H9 (cell line): ENCODE measurements at regions not wholly inside any gene's neighbourhood (a gene's known extent, or its start where the extent isn't known, plus 50 kb on each side); places are given as distances from the start of the nearest gene placed in this dataset.

Experiments
- DNase-seq: peaks from one replicate; pipeline ENCODE4 v3.0.0-alpha.2; 2017
- H2AFZ ChIP-seq: one replicate; pipeline ENCODE4 v1.6.1; 2013; ENCODE audit warnings: mild to moderate bottlenecking, low read length, control low read depth, moderate library complexity
- H2AK5ac ChIP-seq: 2 replicates; pipeline ENCODE4 v1.6.1; 2013; ENCODE audit warnings: low read length, control low read depth, mixed read lengths; ENCODE audit not compliant: insufficient read length
- H2BK120ac ChIP-seq: one replicate; pipeline ENCODE4 v1.6.1; 2013; ENCODE audit warnings: low read depth, mild to moderate bottlenecking, low read length, control low read depth, inconsistent platforms; ENCODE audit not compliant: poor library complexity, severe bottlenecking
- H2BK12ac ChIP-seq: 2 replicates; pipeline ENCODE4 v1.6.1; 2013; ENCODE audit warnings: low read length, control low read depth, mixed read lengths, low read depth; ENCODE audit not compliant: insufficient read length
- H2BK15ac ChIP-seq: 2 replicates; pipeline ENCODE4 v1.6.1; 2013; ENCODE audit warnings: low read depth, low read length, control low read depth
- H2BK20ac ChIP-seq: one replicate; pipeline ENCODE4 v1.6.1; 2013; ENCODE audit warnings: low read depth, mild to moderate bottlenecking, low read length, control low read depth, inconsistent platforms; ENCODE audit not compliant: poor library complexity, severe bottlenecking
- H2BK5ac ChIP-seq: 2 replicates; pipeline ENCODE4 v1.6.1; 2013; ENCODE audit warnings: low read length, control low read depth, mixed read lengths; ENCODE audit not compliant: insufficient read length
- H3K14ac ChIP-seq: 2 replicates; pipeline ENCODE4 v1.6.1; 2013; ENCODE audit warnings: low read length, control low read depth; ENCODE audit not compliant: insufficient read depth
- H3K18ac ChIP-seq: 2 replicates; pipeline ENCODE4 v1.6.1; 2013; ENCODE audit warnings: low read depth, mild to moderate bottlenecking, mixed read lengths, low read length, control low read depth; ENCODE audit not compliant: insufficient read length
- H3K23ac ChIP-seq: 2 replicates; pipeline ENCODE4 v1.6.1; 2013; ENCODE audit warnings: low read length, control low read depth, mixed read lengths, low read depth; ENCODE audit not compliant: insufficient read length
- H3K23me2 ChIP-seq: 2 replicates; pipeline ENCODE4 v1.6.1; 2013; ENCODE audit warnings: low read depth, mild to moderate bottlenecking, mixed read lengths, low read length, control low read depth; ENCODE audit not compliant: insufficient read length, poor library complexity, severe bottlenecking
- H3K27ac ChIP-seq: 2 replicates; pipeline ENCODE4 v1.5.1; 2013; ENCODE audit warnings: low read length, control low read depth, mixed read lengths, low read depth; ENCODE audit not compliant: insufficient read length
- H3K27me3 ChIP-seq: 2 replicates; pipeline ENCODE4 v1.6.1; 2013; ENCODE audit warnings: low read length, control low read depth, inconsistent platforms; ENCODE audit not compliant: insufficient read depth
- H3K4ac ChIP-seq: 2 replicates; pipeline ENCODE4 v1.6.1; 2013; ENCODE audit warnings: low read depth, mild to moderate bottlenecking, control low read depth, inconsistent platforms, low read length, moderate library complexity
- H3K4me1 ChIP-seq: 2 replicates; pipeline ENCODE4 v1.6.1; 2013; ENCODE audit warnings: low read length, control low read depth, inconsistent platforms; ENCODE audit not compliant: insufficient read depth
- H3K4me2 ChIP-seq: 2 replicates; pipeline ENCODE4 v1.6.1; 2013; ENCODE audit warnings: low read length, control low read depth, mixed read lengths; ENCODE audit not compliant: insufficient read length, insufficient read depth
- H3K56ac ChIP-seq: 2 replicates; pipeline ENCODE4 v1.6.1; 2013; ENCODE audit warnings: low read depth, mild to moderate bottlenecking, mixed read lengths, low read length, control low read depth; ENCODE audit not compliant: insufficient read length
- H3K79me1 ChIP-seq: 2 replicates; pipeline ENCODE4 v1.6.1; 2013; ENCODE audit warnings: low read depth, mild to moderate bottlenecking, moderate library complexity, low read length, control low read depth, inconsistent platforms; ENCODE audit not compliant: insufficient read depth, poor library complexity, severe bottlenecking
- H3K79me2 ChIP-seq: 2 replicates; pipeline ENCODE4 v1.6.1; 2013; ENCODE audit warnings: low read length, control low read depth, inconsistent platforms; ENCODE audit not compliant: insufficient read depth
- H3K9ac ChIP-seq: 2 replicates; pipeline ENCODE4 v1.6.1; 2013; ENCODE audit warnings: low read length, control low read depth, mixed read lengths; ENCODE audit not compliant: insufficient read length; ENCODE audit errors: extremely low read depth
- H3K9me3 ChIP-seq: one replicate; pipeline ENCODE4 v1.6.1; 2013; ENCODE audit warnings: low read depth, low read length, inconsistent platforms; ENCODE audit not compliant: control insufficient read depth
- H3T11ph ChIP-seq: one replicate; pipeline ENCODE4 v1.6.1; 2013; ENCODE audit warnings: mild to moderate bottlenecking, low read length, control low read depth, inconsistent platforms
- H4K20me1 ChIP-seq: one replicate; pipeline ENCODE4 v1.6.1; 2013; ENCODE audit not compliant: control insufficient read depth, insufficient read length, insufficient read depth
- H4K5ac ChIP-seq: 2 replicates; pipeline ENCODE4 v1.6.1; 2013; ENCODE audit warnings: low read depth, mild to moderate bottlenecking, mixed read lengths, low read length, control low read depth; ENCODE audit not compliant: insufficient read length
- H4K8ac ChIP-seq: replicated peaks from 2 replicates; pipeline ENCODE4 v1.6.1; 2013; ENCODE audit warnings: low read length, control low read depth, mixed read lengths, low read depth; ENCODE audit not compliant: insufficient read length
- H4K91ac ChIP-seq: 2 replicates; pipeline ENCODE4 v1.6.1; 2013; ENCODE audit warnings: low read depth, mild to moderate bottlenecking, moderate library complexity, mixed read lengths, low read length, control low read depth; ENCODE audit not compliant: insufficient read length
- H3K27ac Mint-ChIP-seq, 3 experiments: 2 replicates in 2 of 3; 3 replicates in 1 of 3; pipeline ENCODE4 v1.8.0; 2020 to 2021; ENCODE audit warnings: mixed read lengths in 3 of 3, mild to moderate bottlenecking in 1 of 3, moderate library complexity in 1 of 3
- H3K27me3 Mint-ChIP-seq: 2 replicates; pipeline ENCODE4 v1.8.0; 2021; ENCODE audit warnings: low read depth, mild to moderate bottlenecking, moderate library complexity, mixed read lengths
- H3K36me3 Mint-ChIP-seq, 3 experiments: 2 replicates in 2 of 3; 3 replicates in 1 of 3; pipeline ENCODE4 v1.8.0; 2020 to 2021; ENCODE audit warnings: low read depth in 3 of 3, mixed read lengths in 3 of 3; ENCODE audit not compliant: insufficient read depth in 1 of 3
- H3K4me1 Mint-ChIP-seq, 2 experiments: 2 replicates each; pipeline ENCODE4 v1.8.0; 2020; ENCODE audit warnings: mixed read lengths in 2 of 2
- H3K4me3 Mint-ChIP-seq, 2 experiments: 2 replicates in 1 of 2; 3 replicates in 1 of 2; pipeline ENCODE4 v1.8.0; 2020 to 2021; ENCODE audit warnings: mild to moderate bottlenecking in 2 of 2, mixed read lengths in 2 of 2, moderate library complexity in 1 of 2
- H3K9me3 Mint-ChIP-seq, 2 experiments: 2 replicates in 1 of 2; 3 replicates in 1 of 2; pipeline ENCODE4 v1.8.0; 2020; ENCODE audit warnings: mild to moderate bottlenecking in 2 of 2, mixed read lengths in 2 of 2, moderate library complexity in 1 of 2
- whole genome bisulfite sequencing: extraction: QIAGEN DNeasy Blood & Tissue Kit; methylation state at CpG from one replicate; pipeline ENCODE4 v1.1.7; 2013; ENCODE audit warnings: missing lambda C conversion rate, low lambda C conversion rate, mixed read lengths; ENCODE audit not compliant: insufficient read length; ENCODE audit errors: extremely low coverage; 5-methylcytosine and 5-hydroxymethylcytosine counted together
- TF ChIP-seq, protein P1 (sequence below): fragments of 200-600 bp; sonication (generic); conservative IDR thresholded peaks from 3 replicates; pipeline ENCODE4 v1.8.0; 2021; ENCODE audit warnings: antibody characterized with exemption, mild to moderate bottlenecking

DNA sequence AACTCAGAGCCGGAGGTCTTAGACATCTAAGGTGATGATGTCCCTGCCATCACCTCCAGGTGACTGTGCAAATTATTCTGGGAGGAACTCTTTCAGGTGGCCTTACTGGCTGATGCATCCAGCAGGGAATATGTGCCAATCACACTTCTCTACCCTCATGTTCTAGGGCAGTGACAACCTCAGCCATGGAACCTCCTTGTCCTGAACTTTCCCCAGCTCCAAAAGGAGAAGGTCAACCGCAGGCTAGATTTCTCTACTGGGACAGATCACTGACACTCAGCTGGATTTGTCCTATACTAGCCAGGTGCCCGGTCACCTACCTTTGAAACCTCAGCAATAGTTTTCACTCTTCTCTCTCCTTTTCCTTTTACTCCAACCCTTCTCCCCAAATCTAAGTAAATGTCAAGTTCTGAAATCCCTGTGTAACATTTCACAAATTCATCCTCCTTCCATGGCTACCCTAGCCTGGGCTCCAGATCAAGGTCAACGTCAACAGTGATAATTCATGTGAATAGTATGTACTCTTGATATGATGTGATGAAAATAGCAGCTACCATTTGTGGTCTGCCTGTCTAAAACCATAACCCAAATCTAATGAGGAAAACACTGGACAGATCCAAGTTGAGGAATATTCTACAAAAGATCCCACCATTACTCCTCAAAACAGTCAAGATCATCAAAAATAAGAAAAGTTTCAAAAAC, 115.0 kb upstream of the EGLN3 start:
- peaks cover 3 to 4% of the 10 kb centered on the region in 2 experiments for H3K4me1 Mint-ChIP-seq
- WGBS: no CpG with 5 or more reads among the region's 4 CpGs

More for the DNA sequence above, 115.0 kb upstream of the EGLN3 start:
- H3K9me3 Mint-ChIP-seq: no peaks in the 10 kb centered on the region; a peak in 1 of 5 replicates
- H2BK20ac ChIP-seq: no peak overlapping the region
- no peak overlapping the region for H3K27ac Mint-ChIP-seq
- no peaks in the 10 kb centered on the region for H3K23me2 ChIP-seq
- H3K27me3 Mint-ChIP-seq: peaks cover 14% of the 10 kb centered on the region
- H3K4me3 Mint-ChIP-seq: no peak overlapping the region
- H2AFZ ChIP-seq: no peak overlapping the region
- no peak overlapping the region for H3K14ac ChIP-seq
- H4K20me1 ChIP-seq: no peaks in the 10 kb centered on the region
- H3K4me1 ChIP-seq: no peaks in the 10 kb centered on the region
- no peaks in the 10 kb centered on the region for H3K36me3 Mint-ChIP-seq
- no peak overlapping the region for H3K9ac ChIP-seq
- no peak for DNase-seq
- no peaks in the 10 kb centered on the region; the same call in 1 of the 2 replicates for H3K27me3 ChIP-seq
- H3K4ac ChIP-seq: no peak overlapping the region
- no peak overlapping the region for H3K18ac ChIP-seq
- H2BK5ac ChIP-seq: no peak overlapping the region
- H4K91ac ChIP-seq: no peak overlapping the region
- no peak overlapping the region for H3K4me2 ChIP-seq
- TF ChIP-seq, protein P1, sequence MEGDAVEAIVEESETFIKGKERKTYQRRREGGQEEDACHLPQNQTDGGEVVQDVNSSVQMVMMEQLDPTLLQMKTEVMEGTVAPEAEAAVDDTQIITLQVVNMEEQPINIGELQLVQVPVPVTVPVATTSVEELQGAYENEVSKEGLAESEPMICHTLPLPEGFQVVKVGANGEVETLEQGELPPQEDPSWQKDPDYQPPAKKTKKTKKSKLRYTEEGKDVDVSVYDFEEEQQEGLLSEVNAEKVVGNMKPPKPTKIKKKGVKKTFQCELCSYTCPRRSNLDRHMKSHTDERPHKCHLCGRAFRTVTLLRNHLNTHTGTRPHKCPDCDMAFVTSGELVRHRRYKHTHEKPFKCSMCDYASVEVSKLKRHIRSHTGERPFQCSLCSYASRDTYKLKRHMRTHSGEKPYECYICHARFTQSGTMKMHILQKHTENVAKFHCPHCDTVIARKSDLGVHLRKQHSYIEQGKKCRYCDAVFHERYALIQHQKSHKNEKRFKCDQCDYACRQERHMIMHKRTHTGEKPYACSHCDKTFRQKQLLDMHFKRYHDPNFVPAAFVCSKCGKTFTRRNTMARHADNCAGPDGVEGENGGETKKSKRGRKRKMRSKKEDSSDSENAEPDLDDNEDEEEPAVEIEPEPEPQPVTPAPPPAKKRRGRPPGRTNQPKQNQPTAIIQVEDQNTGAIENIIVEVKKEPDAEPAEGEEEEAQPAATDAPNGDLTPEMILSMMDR: no peak
- no peak overlapping the region for H3K27ac ChIP-seq
- H3K79me2 ChIP-seq: no peaks in the 10 kb centered on the region
- H3K56ac ChIP-seq: no peak overlapping the region
- H3K23ac ChIP-seq: no peak overlapping the region
- H2AK5ac ChIP-seq: no peak overlapping the region
- no peak overlapping the region for H2BK12ac ChIP-seq
- no peaks in the 10 kb centered on the region for H3K79me1 ChIP-seq
- H4K5ac ChIP-seq: no peak overlapping the region
- no peak overlapping the region for H2BK15ac ChIP-seq
- no peak overlapping the region for H2BK120ac ChIP-seq
- no peaks in the 10 kb centered on the region for H3K9me3 ChIP-seq
- no peak overlapping the region for H3T11ph ChIP-seq
- no peak overlapping the region for H4K8ac ChIP-seq
